Omental fat pad (tissue), 3 donors: ENCODE measurements at regions not wholly inside any gene's neighbourhood (a gene's known extent, or its start where the extent isn't known, plus 50 kb on each side); places are given as distances from the start of the nearest gene placed in this dataset.

Source experiments
- ATAC-seq: fragments of 150-250 bp; one replicate; pipeline ENCODE4 v1.9.1; 2016; ENCODE audit warnings: mild to moderate bottlenecking, moderate library complexity; ENCODE audit not compliant: low FRiP score
- DNase-seq: peaks from one replicate; pipeline ENCODE4 v3.0.0-alpha.2; 2019; ENCODE audit warnings: low spot score
- TF ChIP-seq, protein P1 (sequence below), 3 donors: fragments of 450-650 bp; IDR thresholded peaks; one replicate each; pipeline ENCODE4 v1.5.1; 2016 to 2017; ENCODE audit warnings: antibody characterized with exemption in 3 of 3, mild to moderate bottlenecking in 3 of 3, moderate library complexity in 2 of 3

DNA sequence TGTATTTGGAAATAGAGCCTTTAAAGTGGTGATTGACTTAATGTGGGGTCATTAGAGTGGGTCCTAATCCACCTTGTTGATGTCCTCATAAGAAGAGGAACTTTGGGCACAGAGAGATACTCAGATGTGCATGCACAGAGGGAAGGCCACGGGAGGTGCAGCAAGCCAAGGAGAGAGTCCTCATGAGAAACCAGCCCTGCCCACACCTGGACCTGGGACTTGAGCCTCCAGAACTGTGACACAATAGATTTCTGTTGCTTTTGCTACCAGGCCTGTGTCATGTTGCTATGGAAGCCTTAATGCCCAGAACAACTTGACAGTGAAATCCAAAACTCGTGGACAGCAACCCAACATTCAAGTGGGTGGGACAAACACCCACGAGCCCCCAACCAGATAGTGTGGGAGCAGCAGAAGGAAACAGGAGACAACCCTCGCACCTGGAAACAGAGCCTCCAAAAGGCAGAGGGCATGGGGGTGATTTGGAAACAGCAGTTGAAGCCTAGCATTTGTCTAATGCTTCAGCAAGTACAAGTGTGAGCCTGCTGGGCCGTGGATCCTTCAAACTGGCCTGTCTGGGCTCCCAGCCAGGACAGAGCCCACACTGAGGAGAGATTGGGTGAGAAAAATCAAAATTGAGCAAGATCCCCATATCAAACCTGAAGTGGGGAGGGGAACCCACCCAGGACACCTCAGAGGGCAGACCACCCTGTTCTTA lies 201.0 kb upstream of the CST7 start:
- no peak for ATAC-seq

DNA sequence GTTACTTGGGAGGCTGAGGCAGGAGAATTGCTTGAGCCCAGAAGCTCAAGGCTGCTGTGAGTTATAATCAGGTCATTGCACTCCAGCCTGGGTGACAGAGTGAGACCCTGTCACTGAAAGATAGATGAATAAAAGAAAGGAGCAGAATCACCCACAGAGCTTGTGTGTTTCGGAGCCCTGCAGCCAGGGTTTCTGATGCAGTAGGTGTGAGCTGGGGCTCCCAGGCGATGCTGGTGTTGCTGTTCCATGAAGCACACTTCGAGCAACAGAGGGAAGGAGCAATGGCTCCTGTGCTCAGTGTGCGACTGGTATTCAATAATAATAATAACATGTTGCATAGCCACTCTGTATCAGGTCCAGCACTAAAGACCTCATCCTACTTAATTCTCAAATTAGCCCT lies 197.5 kb upstream of the CST7 start:
- ATAC-seq (no peak), DNase-seq (no peak)
- TF ChIP-seq, protein P1, sequence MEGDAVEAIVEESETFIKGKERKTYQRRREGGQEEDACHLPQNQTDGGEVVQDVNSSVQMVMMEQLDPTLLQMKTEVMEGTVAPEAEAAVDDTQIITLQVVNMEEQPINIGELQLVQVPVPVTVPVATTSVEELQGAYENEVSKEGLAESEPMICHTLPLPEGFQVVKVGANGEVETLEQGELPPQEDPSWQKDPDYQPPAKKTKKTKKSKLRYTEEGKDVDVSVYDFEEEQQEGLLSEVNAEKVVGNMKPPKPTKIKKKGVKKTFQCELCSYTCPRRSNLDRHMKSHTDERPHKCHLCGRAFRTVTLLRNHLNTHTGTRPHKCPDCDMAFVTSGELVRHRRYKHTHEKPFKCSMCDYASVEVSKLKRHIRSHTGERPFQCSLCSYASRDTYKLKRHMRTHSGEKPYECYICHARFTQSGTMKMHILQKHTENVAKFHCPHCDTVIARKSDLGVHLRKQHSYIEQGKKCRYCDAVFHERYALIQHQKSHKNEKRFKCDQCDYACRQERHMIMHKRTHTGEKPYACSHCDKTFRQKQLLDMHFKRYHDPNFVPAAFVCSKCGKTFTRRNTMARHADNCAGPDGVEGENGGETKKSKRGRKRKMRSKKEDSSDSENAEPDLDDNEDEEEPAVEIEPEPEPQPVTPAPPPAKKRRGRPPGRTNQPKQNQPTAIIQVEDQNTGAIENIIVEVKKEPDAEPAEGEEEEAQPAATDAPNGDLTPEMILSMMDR (IDR thresholded peaks at IDR 0.05), result no peak

More for the DNA sequence above, 201.0 kb upstream of the CST7 start:
- TF ChIP-seq, protein P1 (IDR thresholded peaks at IDR 0.05), result no peak
- no peak for DNase-seq

DNA sequence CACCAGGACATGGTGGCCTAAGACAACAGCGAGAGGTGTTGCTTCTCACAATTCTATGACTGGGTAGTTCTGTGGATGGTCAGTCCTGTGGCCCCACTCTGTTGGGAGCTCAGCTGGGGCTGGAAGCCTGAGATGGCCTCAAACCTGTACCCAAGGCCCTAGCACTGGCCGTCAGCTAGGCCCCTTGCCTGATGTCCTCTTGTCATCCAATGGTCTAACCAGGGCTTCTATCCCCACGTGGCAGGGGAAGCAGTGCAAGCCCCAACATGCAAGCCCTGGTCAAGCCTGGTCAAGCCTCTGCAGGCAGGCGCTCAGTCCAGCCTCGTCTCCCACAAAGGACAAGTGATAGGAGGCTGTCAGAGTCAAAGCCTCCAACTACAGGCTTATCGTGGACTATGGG lies 196.5 kb upstream of the CST7 start:
- DNase-seq (no peak), ATAC-seq (no peak)
- TF ChIP-seq, protein P1 (IDR thresholded peaks at IDR 0.05), result no peak

DNA sequence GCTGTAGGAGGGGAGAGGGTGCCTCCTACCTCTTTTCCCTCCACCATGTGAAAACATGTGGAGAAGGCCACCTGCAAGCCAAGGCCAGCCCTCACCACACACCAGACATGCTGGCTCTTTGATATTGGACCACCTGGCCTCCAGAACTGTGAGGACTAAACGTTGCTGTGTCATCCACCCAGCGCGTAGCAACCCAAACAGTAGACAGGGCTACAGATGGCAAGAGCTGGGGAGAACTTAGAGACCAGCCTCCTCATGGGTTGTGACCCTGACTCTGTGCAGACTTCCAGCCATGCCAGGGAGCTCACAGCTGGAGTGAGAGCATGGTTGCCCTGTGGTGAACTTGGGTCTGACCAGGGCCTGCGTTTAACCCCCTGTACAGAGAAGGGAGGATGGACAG lies 195.9 kb upstream of the CST7 start:
- ATAC-seq (no peak), DNase-seq (no peak)
- TF ChIP-seq, protein P1 (IDR thresholded peaks at IDR 0.05), result no peak

DNA sequence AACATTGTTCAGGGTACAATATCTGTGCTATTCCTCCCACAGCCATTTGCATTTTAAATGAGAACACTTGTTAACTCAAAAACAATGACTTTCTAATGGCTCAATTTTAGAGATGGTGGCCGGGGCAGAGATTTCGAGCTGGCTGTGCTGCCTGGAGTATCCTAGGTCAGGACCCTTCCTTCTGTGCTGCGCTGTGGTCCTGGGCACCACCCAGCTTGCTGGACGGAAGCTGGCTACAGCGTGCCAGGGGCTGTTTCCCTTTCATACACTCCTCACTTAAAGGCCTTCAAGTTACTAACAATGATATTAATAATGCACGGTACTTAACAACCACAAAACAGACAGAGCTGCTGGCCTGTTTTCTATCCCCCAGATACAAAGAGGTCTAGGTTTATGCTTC lies 194.4 kb upstream of the CST7 start:
- no peak for ATAC-seq
- TF ChIP-seq, protein P1 (IDR thresholded peaks at IDR 0.05), result no peak
- DNase-seq, result no peak

DNA sequence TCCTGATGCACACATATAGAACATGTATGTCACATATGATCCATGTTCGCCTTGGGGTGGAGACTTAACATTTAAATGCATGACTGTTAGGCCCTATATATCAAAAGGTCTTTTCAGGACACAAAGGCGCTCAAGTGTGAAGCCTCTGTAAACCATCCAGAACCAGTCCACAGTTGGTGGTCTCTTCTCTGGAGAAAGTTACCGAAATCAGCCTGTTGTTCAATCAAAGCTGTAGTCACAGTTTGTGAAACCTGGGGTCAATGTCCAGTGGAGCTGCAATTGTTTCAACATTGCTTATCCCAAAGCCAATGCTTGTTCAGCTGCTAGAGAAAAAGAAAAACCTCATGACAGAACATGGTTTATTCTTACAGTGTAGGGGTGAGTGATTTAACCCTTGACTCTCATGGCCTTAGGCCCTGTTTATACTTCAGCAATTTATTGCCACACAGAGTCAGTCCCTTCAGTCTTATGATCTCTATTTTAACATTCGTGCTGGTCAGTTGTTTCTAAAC lies 193.6 kb upstream of the CST7 start:
- no peak for ATAC-seq

More for the DNA sequence above, 193.6 kb upstream of the CST7 start:
- TF ChIP-seq, protein P1 (IDR thresholded peaks at IDR 0.05), result no peak
- DNase-seq, result no peak
